ENCODE measurements at regions not wholly inside any gene's neighbourhood (a gene's known extent, or its start where the extent isn't known, plus 50 kb on each side); places are given as distances from the start of the nearest gene placed in this dataset.

DNA sequence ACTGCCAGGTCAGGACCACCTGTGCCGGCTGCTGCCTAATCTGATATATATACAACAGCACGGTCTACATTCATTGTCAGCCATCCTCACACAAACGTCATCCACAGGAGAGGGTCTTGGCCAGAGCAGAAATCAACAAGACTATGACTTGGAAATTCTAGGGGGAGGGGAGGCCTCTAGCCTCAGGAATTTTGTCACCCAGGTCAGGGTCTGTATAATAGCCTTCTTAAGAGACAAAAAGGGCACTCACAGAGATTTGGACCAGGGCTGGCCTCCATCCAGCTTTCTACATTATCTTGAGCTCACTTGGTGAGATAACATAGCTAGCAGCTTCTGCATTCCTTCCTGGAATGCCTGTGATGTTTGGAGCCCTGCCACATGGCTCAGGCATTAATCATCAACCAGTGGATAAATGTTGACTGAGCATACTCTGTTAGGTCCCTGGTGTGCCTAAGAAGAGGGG is 50.4 kb upstream of the CTIF start (continued):
- TF ChIP-seq, protein P1, sequence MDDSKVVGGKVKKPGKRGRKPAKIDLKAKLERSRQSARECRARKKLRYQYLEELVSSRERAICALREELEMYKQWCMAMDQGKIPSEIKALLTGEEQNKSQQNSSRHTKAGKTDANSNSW (CRISPR knock-in tag; IDR thresholded peaks at IDR 0.05; ENCODE audit: borderline replicate concordance): no peak
- TF ChIP-seq ZNF282 (IDR thresholded peaks at IDR 0.05; ENCODE audit: partially characterized antibody): no peak
- no peak for TF ChIP-seq RNF2 (conservative IDR thresholded peaks at IDR 0.05; ENCODE audit: low read depth)
- TF ChIP-seq KDM3A (CRISPR knock-in tag; IDR thresholded peaks at IDR 0.05; ENCODE audit: low read depth): no peak
- TF ChIP-seq NCOA2 (CRISPR knock-in tag; IDR thresholded peaks at IDR 0.05): peak; percentile 94
- TF ChIP-seq SIX4 (CRISPR knock-in tag; IDR thresholded peaks at IDR 0.05): 0 out of 2 replicates have a peak, but pooled peaks have one; percentile 21
- no peak for TF ChIP-seq ZSCAN22 (CRISPR knock-in tag; IDR thresholded peaks at IDR 0.05)
- no peak for TF ChIP-seq ZBTB7A (CRISPR knock-in tag; IDR thresholded peaks at IDR 0.05)
- TF ChIP-seq, protein P2, sequence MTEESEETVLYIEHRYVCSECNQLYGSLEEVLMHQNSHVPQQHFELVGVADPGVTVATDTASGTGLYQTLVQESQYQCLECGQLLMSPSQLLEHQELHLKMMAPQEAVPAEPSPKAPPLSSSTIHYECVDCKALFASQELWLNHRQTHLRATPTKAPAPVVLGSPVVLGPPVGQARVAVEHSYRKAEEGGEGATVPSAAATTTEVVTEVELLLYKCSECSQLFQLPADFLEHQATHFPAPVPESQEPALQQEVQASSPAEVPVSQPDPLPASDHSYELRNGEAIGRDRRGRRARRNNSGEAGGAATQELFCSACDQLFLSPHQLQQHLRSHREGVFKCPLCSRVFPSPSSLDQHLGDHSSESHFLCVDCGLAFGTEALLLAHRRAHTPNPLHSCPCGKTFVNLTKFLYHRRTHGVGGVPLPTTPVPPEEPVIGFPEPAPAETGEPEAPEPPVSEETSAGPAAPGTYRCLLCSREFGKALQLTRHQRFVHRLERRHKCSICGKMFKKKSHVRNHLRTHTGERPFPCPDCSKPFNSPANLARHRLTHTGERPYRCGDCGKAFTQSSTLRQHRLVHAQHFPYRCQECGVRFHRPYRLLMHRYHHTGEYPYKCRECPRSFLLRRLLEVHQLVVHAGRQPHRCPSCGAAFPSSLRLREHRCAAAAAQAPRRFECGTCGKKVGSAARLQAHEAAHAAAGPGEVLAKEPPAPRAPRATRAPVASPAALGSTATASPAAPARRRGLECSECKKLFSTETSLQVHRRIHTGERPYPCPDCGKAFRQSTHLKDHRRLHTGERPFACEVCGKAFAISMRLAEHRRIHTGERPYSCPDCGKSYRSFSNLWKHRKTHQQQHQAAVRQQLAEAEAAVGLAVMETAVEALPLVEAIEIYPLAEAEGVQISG (CRISPR knock-in tag; IDR thresholded peaks at IDR 0.05): peak; percentile 29; the same call in 1 of the 2 replicates
- no peak for TF ChIP-seq ZBTB1 (CRISPR knock-in tag; IDR thresholded peaks at IDR 0.05; ENCODE audit: borderline replicate concordance)
- TF ChIP-seq ZNF577 (CRISPR knock-in tag; IDR thresholded peaks at IDR 0.05; ENCODE audit: borderline replicate concordance, low read depth): no peak
- TF ChIP-seq, protein P3, sequence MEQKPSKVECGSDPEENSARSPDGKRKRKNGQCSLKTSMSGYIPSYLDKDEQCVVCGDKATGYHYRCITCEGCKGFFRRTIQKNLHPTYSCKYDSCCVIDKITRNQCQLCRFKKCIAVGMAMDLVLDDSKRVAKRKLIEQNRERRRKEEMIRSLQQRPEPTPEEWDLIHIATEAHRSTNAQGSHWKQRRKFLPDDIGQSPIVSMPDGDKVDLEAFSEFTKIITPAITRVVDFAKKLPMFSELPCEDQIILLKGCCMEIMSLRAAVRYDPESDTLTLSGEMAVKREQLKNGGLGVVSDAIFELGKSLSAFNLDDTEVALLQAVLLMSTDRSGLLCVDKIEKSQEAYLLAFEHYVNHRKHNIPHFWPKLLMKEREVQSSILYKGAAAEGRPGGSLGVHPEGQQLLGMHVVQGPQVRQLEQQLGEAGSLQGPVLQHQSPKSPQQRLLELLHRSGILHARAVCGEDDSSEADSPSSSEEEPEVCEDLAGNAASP (CRISPR knock-in tag; IDR thresholded peaks at IDR 0.05; ENCODE audit: borderline replicate concordance): peak; percentile 73; the same call in 1 of the 2 replicates
- TF ChIP-seq, protein P4, sequence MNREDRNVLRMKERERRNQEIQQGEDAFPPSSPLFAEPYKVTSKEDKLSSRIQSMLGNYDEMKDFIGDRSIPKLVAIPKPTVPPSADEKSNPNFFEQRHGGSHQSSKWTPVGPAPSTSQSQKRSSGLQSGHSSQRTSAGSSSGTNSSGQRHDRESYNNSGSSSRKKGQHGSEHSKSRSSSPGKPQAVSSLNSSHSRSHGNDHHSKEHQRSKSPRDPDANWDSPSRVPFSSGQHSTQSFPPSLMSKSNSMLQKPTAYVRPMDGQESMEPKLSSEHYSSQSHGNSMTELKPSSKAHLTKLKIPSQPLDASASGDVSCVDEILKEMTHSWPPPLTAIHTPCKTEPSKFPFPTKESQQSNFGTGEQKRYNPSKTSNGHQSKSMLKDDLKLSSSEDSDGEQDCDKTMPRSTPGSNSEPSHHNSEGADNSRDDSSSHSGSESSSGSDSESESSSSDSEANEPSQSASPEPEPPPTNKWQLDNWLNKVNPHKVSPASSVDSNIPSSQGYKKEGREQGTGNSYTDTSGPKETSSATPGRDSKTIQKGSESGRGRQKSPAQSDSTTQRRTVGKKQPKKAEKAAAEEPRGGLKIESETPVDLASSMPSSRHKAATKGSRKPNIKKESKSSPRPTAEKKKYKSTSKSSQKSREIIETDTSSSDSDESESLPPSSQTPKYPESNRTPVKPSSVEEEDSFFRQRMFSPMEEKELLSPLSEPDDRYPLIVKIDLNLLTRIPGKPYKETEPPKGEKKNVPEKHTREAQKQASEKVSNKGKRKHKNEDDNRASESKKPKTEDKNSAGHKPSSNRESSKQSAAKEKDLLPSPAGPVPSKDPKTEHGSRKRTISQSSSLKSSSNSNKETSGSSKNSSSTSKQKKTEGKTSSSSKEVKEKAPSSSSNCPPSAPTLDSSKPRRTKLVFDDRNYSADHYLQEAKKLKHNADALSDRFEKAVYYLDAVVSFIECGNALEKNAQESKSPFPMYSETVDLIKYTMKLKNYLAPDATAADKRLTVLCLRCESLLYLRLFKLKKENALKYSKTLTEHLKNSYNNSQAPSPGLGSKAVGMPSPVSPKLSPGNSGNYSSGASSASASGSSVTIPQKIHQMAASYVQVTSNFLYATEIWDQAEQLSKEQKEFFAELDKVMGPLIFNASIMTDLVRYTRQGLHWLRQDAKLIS (CRISPR knock-in tag; IDR thresholded peaks at IDR 0.05): no peak
- TF ChIP-seq POLR2AphosphoS5 (IDR thresholded peaks at IDR 0.05; ENCODE audit: low read depth, low read length): no peak
- TF ChIP-seq CHCHD3 (CRISPR knock-in tag; IDR thresholded peaks at IDR 0.05): no peak
- TF ChIP-seq, protein P5, sequence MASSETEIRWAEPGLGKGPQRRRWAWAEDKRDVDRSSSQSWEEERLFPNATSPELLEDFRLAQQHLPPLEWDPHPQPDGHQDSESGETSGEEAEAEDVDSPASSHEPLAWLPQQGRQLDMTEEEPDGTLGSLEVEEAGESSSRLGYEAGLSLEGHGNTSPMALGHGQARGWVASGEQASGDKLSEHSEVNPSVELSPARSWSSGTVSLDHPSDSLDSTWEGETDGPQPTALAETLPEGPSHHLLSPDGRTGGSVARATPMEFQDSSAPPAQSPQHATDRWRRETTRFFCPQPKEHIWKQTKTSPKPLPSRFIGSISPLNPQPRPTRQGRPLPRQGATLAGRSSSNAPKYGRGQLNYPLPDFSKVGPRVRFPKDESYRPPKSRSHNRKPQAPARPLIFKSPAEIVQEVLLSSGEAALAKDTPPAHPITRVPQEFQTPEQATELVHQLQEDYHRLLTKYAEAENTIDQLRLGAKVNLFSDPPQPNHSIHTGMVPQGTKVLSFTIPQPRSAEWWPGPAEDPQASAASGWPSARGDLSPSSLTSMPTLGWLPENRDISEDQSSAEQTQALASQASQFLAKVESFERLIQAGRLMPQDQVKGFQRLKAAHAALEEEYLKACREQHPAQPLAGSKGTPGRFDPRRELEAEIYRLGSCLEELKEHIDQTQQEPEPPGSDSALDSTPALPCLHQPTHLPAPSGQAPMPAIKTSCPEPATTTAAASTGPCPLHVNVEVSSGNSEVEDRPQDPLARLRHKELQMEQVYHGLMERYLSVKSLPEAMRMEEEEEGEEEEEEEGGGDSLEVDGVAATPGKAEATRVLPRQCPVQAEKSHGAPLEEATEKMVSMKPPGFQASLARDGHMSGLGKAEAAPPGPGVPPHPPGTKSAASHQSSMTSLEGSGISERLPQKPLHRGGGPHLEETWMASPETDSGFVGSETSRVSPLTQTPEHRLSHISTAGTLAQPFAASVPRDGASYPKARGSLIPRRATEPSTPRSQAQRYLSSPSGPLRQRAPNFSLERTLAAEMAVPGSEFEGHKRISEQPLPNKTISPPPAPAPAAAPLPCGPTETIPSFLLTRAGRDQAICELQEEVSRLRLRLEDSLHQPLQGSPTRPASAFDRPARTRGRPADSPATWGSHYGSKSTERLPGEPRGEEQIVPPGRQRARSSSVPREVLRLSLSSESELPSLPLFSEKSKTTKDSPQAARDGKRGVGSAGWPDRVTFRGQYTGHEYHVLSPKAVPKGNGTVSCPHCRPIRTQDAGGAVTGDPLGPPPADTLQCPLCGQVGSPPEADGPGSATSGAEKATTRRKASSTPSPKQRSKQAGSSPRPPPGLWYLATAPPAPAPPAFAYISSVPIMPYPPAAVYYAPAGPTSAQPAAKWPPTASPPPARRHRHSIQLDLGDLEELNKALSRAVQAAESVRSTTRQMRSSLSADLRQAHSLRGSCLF (CRISPR knock-in tag; IDR thresholded peaks at IDR 0.05; ENCODE audit: borderline replicate concordance): no peak
- TF ChIP-seq ZNF709 (CRISPR knock-in tag; IDR thresholded peaks at IDR 0.05): no peak
- no peak for TF ChIP-seq CENPT (CRISPR knock-in tag; IDR thresholded peaks at IDR 0.05; ENCODE audit: low read depth)

Measured in HepG2 (cell line).